SU-DHL-6 (cell line): ENCODE measurements at regions not wholly inside any gene's neighbourhood (a gene's known extent, or its start where the extent isn't known, plus 50 kb on each side); places are given as distances from the start of the nearest gene placed in this dataset.

Source experiments
- H2AFZ ChIP-seq: fragments of 200-600 bp; sonication (generic); 2 replicates; pipeline ENCODE4 v1.6.1; 2014; ENCODE audit warnings: low read depth, mild to moderate bottlenecking, moderate library complexity, mixed read lengths, antibody characterized with exemption, low read length; ENCODE audit not compliant: severe bottlenecking
- H3F3A ChIP-seq: fragments of 200-600 bp; shearing (Covaris generic); 2 replicates; pipeline ENCODE4 v1.6.0; 2016; ENCODE audit warnings: antibody characterized with exemption, mild to moderate bottlenecking; ENCODE audit not compliant: insufficient read depth
- H3K27ac ChIP-seq: fragments of 200-600 bp; sonication (generic); 2 replicates; pipeline ENCODE4 v1.5.1; 2016; ENCODE audit warnings: low read depth, mild to moderate bottlenecking, low read length, moderate library complexity, mixed read lengths
- H3K27me3 ChIP-seq: fragments of 200-600 bp; sonication (generic), shearing (Covaris generic); 2 replicates; pipeline ENCODE4 v1.6.0; 2014; ENCODE audit warnings: mild to moderate bottlenecking, low read length
- H3K36me3 ChIP-seq: fragments of 200-600 bp; sonication (generic); 2 replicates; pipeline ENCODE4 v1.6.1; 2014; ENCODE audit warnings: mild to moderate bottlenecking, low read length, mixed read lengths
- H3K4me2 ChIP-seq: fragments of 300-600, 200-600 bp; shearing (Covaris generic), sonication (generic); 2 replicates; pipeline ENCODE4 v1.6.0; 2014; ENCODE audit warnings: low read length, low read depth, mild to moderate bottlenecking; ENCODE audit not compliant: poor library complexity, severe bottlenecking
- H3K4me3 ChIP-seq: fragments of 200-600 bp; sonication (generic); 2 replicates; pipeline ENCODE4 v1.5.1; 2014; ENCODE audit warnings: antibody characterized with exemption, low read length, mild to moderate bottlenecking, mixed read lengths; ENCODE audit not compliant: insufficient read depth, poor library complexity, severe bottlenecking
- H3K79me2 ChIP-seq: fragments of 200-600 bp; sonication (generic); 2 replicates; pipeline ENCODE4 v1.6.1; 2014; ENCODE audit warnings: mild to moderate bottlenecking, low read length, moderate library complexity; ENCODE audit not compliant: insufficient read depth
- H3K9ac ChIP-seq: fragments of 200-600 bp; sonication (generic); 2 replicates; pipeline ENCODE4 v1.7.0; 2014; ENCODE audit warnings: mild to moderate bottlenecking, low read length
- H3K9me2 ChIP-seq: fragments of 200-600 bp; sonication (generic); replicated peaks from 2 replicates; pipeline ENCODE4 v1.6.1; 2014; ENCODE audit warnings: low read length; ENCODE audit not compliant: insufficient read depth
- H3K9me3 ChIP-seq: fragments of 200-600 bp; sonication (generic); 2 replicates; pipeline ENCODE4 v1.6.1; 2014; ENCODE audit warnings: low read length, mixed read lengths; ENCODE audit not compliant: insufficient read depth
- H4K20me1 ChIP-seq: fragments of 200-600 bp; sonication (generic); 2 replicates; pipeline ENCODE4 v1.6.1; 2014; ENCODE audit warnings: low read depth, mild to moderate bottlenecking, antibody characterized with exemption, low read length, moderate library complexity, mixed read lengths
- CTCF ChIP-seq: fragments of 200-600 bp; sonication (generic); IDR thresholded peaks from one replicate; pipeline ENCODE4 v1.5.1; 2017; ENCODE audit warnings: antibody characterized with exemption, mild to moderate bottlenecking, low read length, moderate library complexity; ENCODE audit not compliant: insufficient read depth, poor library complexity, severe bottlenecking
- EZH2phosphoT487 ChIP-seq: fragments of 200-600 bp; sonication (generic), shearing (Covaris generic); conservative IDR thresholded peaks from 2 replicates; pipeline ENCODE4 v1.6.1; 2018; ENCODE audit warnings: mild to moderate bottlenecking, antibody characterized with exemption, low read length, moderate library complexity, mixed read lengths

DNA sequence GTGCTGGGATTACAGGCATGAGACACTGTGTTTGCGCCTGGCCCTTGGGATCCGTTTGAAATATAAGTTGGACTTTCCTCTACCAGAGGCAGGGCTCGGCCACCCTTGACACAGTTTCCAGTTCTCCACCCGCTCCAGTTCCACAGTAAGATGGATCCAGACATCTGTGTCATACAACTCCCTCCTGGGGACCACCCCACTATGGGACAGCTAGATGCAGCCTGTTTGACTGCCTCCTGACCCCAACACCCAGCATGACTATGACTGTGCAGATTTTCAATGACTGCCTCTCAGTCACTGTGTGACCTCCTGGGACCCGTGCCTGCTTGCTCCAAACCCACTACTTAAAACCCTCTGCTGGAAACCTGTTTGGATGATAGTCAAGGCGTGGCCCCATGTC lies 166.7 kb downstream of the IRF8 start:
- H3K4me3 ChIP-seq: no peak overlapping the region
- no peaks in the 10 kb centered on the region for H3K9me3 ChIP-seq
- H4K20me1 ChIP-seq: no peaks in the 10 kb centered on the region
- no peak overlapping the region for H3K9ac ChIP-seq
- no peaks in the 10 kb centered on the region for H3K79me2 ChIP-seq
- H2AFZ ChIP-seq: no peak overlapping the region
- no peak overlapping the region for H3K4me2 ChIP-seq
- H3K36me3 ChIP-seq: no peaks in the 10 kb centered on the region
- no peaks in the 10 kb centered on the region for H3K27me3 ChIP-seq
- H3F3A ChIP-seq: no peaks in the 10 kb centered on the region
- TF ChIP-seq EZH2phosphoT487 (no peak), CTCF (no peak)
- no peak overlapping the region for H3K27ac ChIP-seq
- H3K9me2 ChIP-seq: no peaks in the 10 kb centered on the region

GRCh38 chr16:86066811-86067210 lies 167.8 kb downstream of the IRF8 start:
- H3K9ac ChIP-seq: no peak overlapping the region
- H2AFZ ChIP-seq: no peak overlapping the region
- no peaks in the 10 kb centered on the region for H3K9me2 ChIP-seq
- no peaks in the 10 kb centered on the region for H3K79me2 ChIP-seq
- H3K4me2 ChIP-seq: no peak overlapping the region
- H3K27ac ChIP-seq: no peak overlapping the region
- no peaks in the 10 kb centered on the region for H3K36me3 ChIP-seq
- TF ChIP-seq EZH2phosphoT487: no peak
- TF ChIP-seq CTCF: no peak
- H3K9me3 ChIP-seq: no peaks in the 10 kb centered on the region
- H3K4me3 ChIP-seq: no peak overlapping the region
- no peaks in the 10 kb centered on the region for H4K20me1 ChIP-seq
- no peaks in the 10 kb centered on the region for H3K27me3 ChIP-seq
- H3F3A ChIP-seq: no peaks in the 10 kb centered on the region

- H3K9ac ChIP-seq: no peak overlapping the region
- H3K79me2 ChIP-seq: no peaks in the 10 kb centered on the region
- H3K9me3 ChIP-seq: no peaks in the 10 kb centered on the region
- no peaks in the 10 kb centered on the region for H3F3A ChIP-seq
- no peak overlapping the region for H3K4me2 ChIP-seq
- no peak overlapping the region for H3K4me3 ChIP-seq
- no peaks in the 10 kb centered on the region for H3K27me3 ChIP-seq
- no peaks in the 10 kb centered on the region for H3K9me2 ChIP-seq
- H4K20me1 ChIP-seq: no peaks in the 10 kb centered on the region
- TF ChIP-seq EZH2phosphoT487 (no peak), CTCF (no peak)
- H3K27ac ChIP-seq: no peak overlapping the region
- H2AFZ ChIP-seq: no peak overlapping the region
- no peaks in the 10 kb centered on the region for H3K36me3 ChIP-seq
Observed at GRCh38 chr16:86067516-86067915, 168.6 kb downstream of the IRF8 start.

GRCh38 chr16:86067936-86068335 lies 169.0 kb downstream of the IRF8 start:
- H3K4me3 ChIP-seq: no peak overlapping the region
- TF ChIP-seq CTCF (no peak), EZH2phosphoT487 (no peak)

More at GRCh38 chr16:86067936-86068335, 169.0 kb downstream of the IRF8 start:
- no peak overlapping the region for H3K27ac ChIP-seq
- H3K79me2 ChIP-seq: no peaks in the 10 kb centered on the region
- H4K20me1 ChIP-seq: no peaks in the 10 kb centered on the region
- H3K9ac ChIP-seq: no peak overlapping the region
- no peaks in the 10 kb centered on the region for H3K9me3 ChIP-seq
- no peaks in the 10 kb centered on the region for H3F3A ChIP-seq
- H3K36me3 ChIP-seq: no peaks in the 10 kb centered on the region
- no peak overlapping the region for H2AFZ ChIP-seq
- no peaks in the 10 kb centered on the region for H3K27me3 ChIP-seq
- no peak overlapping the region for H3K4me2 ChIP-seq
- no peaks in the 10 kb centered on the region for H3K9me2 ChIP-seq
